Prostate gland (tissue), 2 donors: ENCODE measurements at regions not wholly inside any gene's neighbourhood (a gene's known extent, or its start where the extent isn't known, plus 50 kb on each side); places are given as distances from the start of the nearest gene placed in this dataset.

Experiments used
- DNase-seq: peaks from one replicate; pipeline ENCODE4 v3.0.0-alpha.2; 2019; ENCODE audit warnings: low spot score
- H3K27ac ChIP-seq, 2 donors: fragments of 200-600 bp; sonication (generic); 2 replicates each; pipeline ENCODE4 v1.5.1; 2017 to 2019
- H3K27me3 ChIP-seq: fragments of 200-600 bp; sonication (generic); replicated peaks from 2 replicates; pipeline ENCODE4 v1.5.1; 2019; ENCODE audit not compliant: insufficient read depth
- H3K36me3 ChIP-seq, 2 donors: fragments of 200-600 bp; sonication (generic); 1 replicate in 1 of 2; 2 replicates in 1 of 2; pipeline versions ENCODE4 v1.5.1 to v1.8.1; 2017 to 2019
- H3K4me1 ChIP-seq: fragments of 200-600 bp; sonication (generic); replicated peaks from 2 replicates; pipeline ENCODE4 v1.5.1; 2019
- H3K4me3 ChIP-seq, 2 donors: fragments of 200-600 bp; sonication (generic); 2 replicates each; pipeline ENCODE4 v1.5.1; 2017 to 2019
- H3K9me3 ChIP-seq: fragments of 200-600 bp; sonication (generic); 2 replicates; pipeline ENCODE4 v1.5.1; 2017
- CTCF ChIP-seq, 4 experiments: fragments of 200-600 bp in 2 of 4; fragments of 450-650 bp in 2 of 4; sonication (generic) in 2 of 4; IDR thresholded peaks; 1 replicate in 3 of 4; 2 replicates in 1 of 4; pipeline ENCODE4 v1.5.1; 2016 to 2019; ENCODE audit warnings: antibody characterized with exemption in 4 of 4, mild to moderate bottlenecking in 2 of 4, moderate library complexity in 2 of 4
- POLR2A ChIP-seq: fragments of 450-650 bp; IDR thresholded peaks from one replicate; pipeline ENCODE4 v1.6.1; 2016; ENCODE audit warnings: antibody characterized with exemption, mild to moderate bottlenecking
- POLR2AphosphoS5 ChIP-seq: sonication (generic); formaldehyde crosslinking; IDR thresholded peaks from one replicate; pipeline ENCODE4 v1.6.1; 2017; ENCODE audit warnings: antibody characterized with exemption
- WGBS: methylation state at CpG from one replicate; pipeline ENCODE4 v1.1.5; 2018; 5-methylcytosine and 5-hydroxymethylcytosine counted together
- intact Hi-C: fragments of 100-400 bp; cut with DNase I; formaldehyde crosslinking; loops from one replicate; pipeline ENCODE4 v1.14.2; 2022

GRCh38 chr7:24517166-24517565, 56.1 kb upstream of the PALS2 start:
- 71% methylated on average over 1 of the region's 1 CpG for WGBS
- intact Hi-C loops: no loop called here

GRCh38 chr7:24521917-24522623, 51.2 kb upstream of the PALS2 start:
- no peaks in the 10 kb centered on the region for H3K27me3 ChIP-seq
- no peaks in the 10 kb centered on the region for H3K9me3 ChIP-seq
- H3K4me1 ChIP-seq: no peaks in the 10 kb centered on the region
- TF ChIP-seq POLR2A: no peak
- no peak for TF ChIP-seq POLR2AphosphoS5
- TF ChIP-seq CTCF (IDR thresholded peaks at IDR 0.05): no peak
- H3K4me3 ChIP-seq: no peak overlapping the region
- H3K27ac ChIP-seq: no peak overlapping the region
- no peak for DNase-seq
- intact Hi-C loops: no loop called here
- 57% methylated on average over 2 of the region's 2 CpGs for WGBS
- H3K36me3 ChIP-seq: no peaks in the 10 kb centered on the region

More at GRCh38 chr7:24517166-24517565, 56.1 kb upstream of the PALS2 start:
- H3K27me3 ChIP-seq: no peaks in the 10 kb centered on the region
- no peak for DNase-seq
- no peaks in the 10 kb centered on the region for H3K4me1 ChIP-seq
- no peaks in the 10 kb centered on the region for H3K9me3 ChIP-seq
- H3K4me3 ChIP-seq: no peak overlapping the region
- H3K27ac ChIP-seq: no peak overlapping the region
- H3K36me3 ChIP-seq: no peaks in the 10 kb centered on the region
- TF ChIP-seq POLR2AphosphoS5 (no peak), POLR2A (no peak), CTCF (IDR thresholded peaks at IDR 0.05) (no peak)
